Cardiac muscle cell (in vitro differentiated cells and primary cell): ENCODE measurements at regions not wholly inside any gene's neighbourhood (a gene's known extent, or its start where the extent isn't known, plus 50 kb on each side); places are given as distances from the start of the nearest gene placed in this dataset.
"Not testable (repeated sequence)": the region's sequence is repeated elsewhere in the genome, so short reads cannot be mapped to it uniquely, and the experiment has no call there.

Source experiments
- DNase-seq, 2 donors: peaks; one replicate each; pipeline versions ENCODE4 v3.0.0 to v3.0.0-alpha.2; 2010 to 2017; ENCODE audit warnings: low read depth in 1 of 2, low spot score in 1 of 2
- H3K27ac ChIP-seq: fragments of 200-600 bp; sonication (generic); 2 replicates; pipeline ENCODE4 v1.5.1; 2016
- H3K27me3 ChIP-seq: fragments of 200-600 bp; sonication (generic); 2 replicates; pipeline ENCODE4 v1.6.0; 2016; ENCODE audit warnings: control low read depth
- H3K36me3 ChIP-seq: fragments of 200-600 bp; sonication (generic); 2 replicates; pipeline ENCODE4 v1.5.1; 2016; ENCODE audit warnings: control low read depth
- H3K4me1 ChIP-seq: fragments of 200-600 bp; sonication (generic); 2 replicates; pipeline ENCODE4 v1.8.1; 2017; ENCODE audit warnings: low read depth, mild to moderate bottlenecking, mixed run types
- H3K4me3 ChIP-seq: fragments of 200-600 bp; sonication (generic); 2 replicates; pipeline ENCODE4 v1.5.1; 2016; ENCODE audit warnings: mild to moderate bottlenecking
- H3K9me3 ChIP-seq: fragments of 200-600 bp; sonication (generic); 2 replicates; pipeline ENCODE4 v1.5.1; 2017; ENCODE audit warnings: low read depth, mild to moderate bottlenecking, control low read depth
- CTCF ChIP-seq: IDR thresholded peaks from 2 replicates; pipeline ENCODE4 v1.5.1; 2012; ENCODE audit warnings: low read depth, mild to moderate bottlenecking, low read length

- TF ChIP-seq CTCF, result no peak
- no peak overlapping the region for H3K4me3 ChIP-seq
- H3K9me3 ChIP-seq, result no peaks in the 10 kb centered on the region
- no peak overlapping the region for H3K27ac ChIP-seq
- no peak for DNase-seq
- no peaks in the 10 kb centered on the region for H3K36me3 ChIP-seq
- H3K27me3 ChIP-seq, result peaks cover 53% of the 10 kb centered on the region
- H3K4me1 ChIP-seq, result no peaks in the 10 kb centered on the region
Measured at GRCh38 chr3:198109883-198110282, 149.9 kb downstream of the LMLN start.

GRCh38 chr3:198112031-198112430 is 152.0 kb downstream of the LMLN start:
- DNase-seq, result no peak
- no peaks in the 10 kb centered on the region for H3K4me1 ChIP-seq
- no peak overlapping the region for H3K4me3 ChIP-seq
- TF ChIP-seq CTCF, result no peak
- H3K36me3 ChIP-seq, result no peaks in the 10 kb centered on the region
- no peaks in the 10 kb centered on the region for H3K9me3 ChIP-seq
- H3K27me3 ChIP-seq, result peaks cover 68% of the 10 kb centered on the region
- no peak overlapping the region for H3K27ac ChIP-seq

- Histone ChIP-seq H3K36me3 (no peaks in the 10 kb centered on the region), H3K4me3 (no peak overlapping the region), H3K27me3 (peaks cover 71% of the 10 kb centered on the region), H3K4me1 (no peaks in the 10 kb centered on the region), H3K27ac (no peak overlapping the region), H3K9me3 (no peaks in the 10 kb centered on the region)
- peak; percentile 5 to 52 for DNase-seq
- TF ChIP-seq CTCF, result no peak
Measured at GRCh38 chr3:198113206-198114053, 153.4 kb downstream of the LMLN start.

GRCh38 chr3:198114516-198114915 is 154.5 kb downstream of the LMLN start:
- not testable (repeated sequence) for H3K27ac ChIP-seq, DNase-seq, H3K36me3 ChIP-seq, H3K9me3 ChIP-seq, H3K4me3 ChIP-seq, H3K4me1 ChIP-seq
- H3K27me3 ChIP-seq, result peaks cover 71% of the 10 kb centered on the region

- not testable (repeated sequence) for H3K4me1 ChIP-seq, DNase-seq, H3K9me3 ChIP-seq, H3K27ac ChIP-seq, H3K4me3 ChIP-seq, H3K36me3 ChIP-seq
- H3K27me3 ChIP-seq, result peaks cover 11% of the 10 kb centered on the region
Measured at GRCh38 chr3:198122184-198122583, 162.2 kb downstream of the LMLN start.

GRCh38 chr3:198137038-198137835 is 177.2 kb downstream of the LMLN start:
- not testable (repeated sequence) for H3K27me3 ChIP-seq, H3K36me3 ChIP-seq, H3K27ac ChIP-seq, H3K4me1 ChIP-seq, H3K9me3 ChIP-seq, H3K4me3 ChIP-seq, DNase-seq

- not testable (repeated sequence) for H3K4me3 ChIP-seq, H3K9me3 ChIP-seq, H3K27me3 ChIP-seq, H3K4me1 ChIP-seq, H3K36me3 ChIP-seq, H3K27ac ChIP-seq
- DNase-seq, result peak in 1 of 2 donors; percentile 0
Measured at GRCh38 chr3:198138205-198138604, 178.2 kb downstream of the LMLN start.

GRCh38 chr3:198139037-198139436 is 179.0 kb downstream of the LMLN start:
- DNase-seq, result peak in 1 of 2 donors; percentile 0
- not testable (repeated sequence) for H3K4me3 ChIP-seq, H3K9me3 ChIP-seq, H3K27ac ChIP-seq, H3K36me3 ChIP-seq, H3K4me1 ChIP-seq, H3K27me3 ChIP-seq

- peak in 1 of 2 donors; percentile 16 for DNase-seq
- H3K27ac ChIP-seq, H3K4me1 ChIP-seq, H3K27me3 ChIP-seq, H3K36me3 ChIP-seq, H3K9me3 ChIP-seq, H3K4me3 ChIP-seq: not testable (repeated sequence)
Measured at GRCh38 chr3:198139513-198140167, 179.6 kb downstream of the LMLN start.

GRCh38 chr3:198143300-198144137 is 183.5 kb downstream of the LMLN start:
- DNase-seq, result not testable (repeated sequence)

More at GRCh38 chr3:198143300-198144137, 183.5 kb downstream of the LMLN start:
- H3K27me3 ChIP-seq, H3K36me3 ChIP-seq, H3K4me1 ChIP-seq, H3K9me3 ChIP-seq, H3K4me3 ChIP-seq, H3K27ac ChIP-seq: not testable (repeated sequence)
